Neural progenitor cell (in vitro differentiated cells): ENCODE measurements at regions not wholly inside any gene's neighbourhood (a gene's known extent, or its start where the extent isn't known, plus 50 kb on each side); places are given as distances from the start of the nearest gene placed in this dataset.

Experiments
- EZH2 ChIP-seq: fragments of 200-600 bp; sonication (generic); IDR thresholded peaks from 2 replicates; pipeline ENCODE4 v1.6.1; 2017; ENCODE audit warnings: antibody characterized with exemption, mild to moderate bottlenecking, moderate library complexity
- EZH2phosphoT487 ChIP-seq: fragments of 200-600 bp; sonication (generic); IDR thresholded peaks from 2 replicates; pipeline ENCODE4 v1.6.1; 2017; ENCODE audit warnings: antibody characterized with exemption
- TF ChIP-seq, protein P1 (sequence below): fragments of 200-600 bp; sonication (generic); IDR thresholded peaks from 2 replicates; pipeline ENCODE4 v1.5.1; 2017; ENCODE audit warnings: antibody characterized with exemption, mild to moderate bottlenecking

DNA sequence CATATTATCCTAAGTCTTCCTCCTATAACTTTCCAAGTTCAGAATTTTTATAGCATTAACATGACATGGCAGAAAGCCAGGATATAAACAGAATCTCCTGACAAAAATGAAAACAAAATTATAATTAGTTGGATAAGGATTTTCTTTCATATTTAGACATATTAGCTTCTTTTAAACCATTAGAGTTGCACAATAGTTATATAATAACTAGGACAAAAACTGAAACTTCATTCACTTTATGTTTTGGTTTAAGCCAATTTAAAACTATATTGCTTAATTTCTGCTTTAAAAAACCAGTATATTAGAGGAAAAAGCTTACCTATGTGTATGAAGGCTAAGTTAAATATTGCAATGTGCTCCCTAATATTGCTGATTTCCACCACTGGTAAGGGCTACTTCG is 254.8 kb downstream of the GPD2 start:
- TF ChIP-seq, protein P1, sequence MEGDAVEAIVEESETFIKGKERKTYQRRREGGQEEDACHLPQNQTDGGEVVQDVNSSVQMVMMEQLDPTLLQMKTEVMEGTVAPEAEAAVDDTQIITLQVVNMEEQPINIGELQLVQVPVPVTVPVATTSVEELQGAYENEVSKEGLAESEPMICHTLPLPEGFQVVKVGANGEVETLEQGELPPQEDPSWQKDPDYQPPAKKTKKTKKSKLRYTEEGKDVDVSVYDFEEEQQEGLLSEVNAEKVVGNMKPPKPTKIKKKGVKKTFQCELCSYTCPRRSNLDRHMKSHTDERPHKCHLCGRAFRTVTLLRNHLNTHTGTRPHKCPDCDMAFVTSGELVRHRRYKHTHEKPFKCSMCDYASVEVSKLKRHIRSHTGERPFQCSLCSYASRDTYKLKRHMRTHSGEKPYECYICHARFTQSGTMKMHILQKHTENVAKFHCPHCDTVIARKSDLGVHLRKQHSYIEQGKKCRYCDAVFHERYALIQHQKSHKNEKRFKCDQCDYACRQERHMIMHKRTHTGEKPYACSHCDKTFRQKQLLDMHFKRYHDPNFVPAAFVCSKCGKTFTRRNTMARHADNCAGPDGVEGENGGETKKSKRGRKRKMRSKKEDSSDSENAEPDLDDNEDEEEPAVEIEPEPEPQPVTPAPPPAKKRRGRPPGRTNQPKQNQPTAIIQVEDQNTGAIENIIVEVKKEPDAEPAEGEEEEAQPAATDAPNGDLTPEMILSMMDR, result no peak
- TF ChIP-seq EZH2phosphoT487, result no peak
- no peak for TF ChIP-seq EZH2
